ENCODE measurements at regions not wholly inside any gene's neighbourhood (a gene's known extent, or its start where the extent isn't known, plus 50 kb on each side); places are given as distances from the start of the nearest gene placed in this dataset.

DNA sequence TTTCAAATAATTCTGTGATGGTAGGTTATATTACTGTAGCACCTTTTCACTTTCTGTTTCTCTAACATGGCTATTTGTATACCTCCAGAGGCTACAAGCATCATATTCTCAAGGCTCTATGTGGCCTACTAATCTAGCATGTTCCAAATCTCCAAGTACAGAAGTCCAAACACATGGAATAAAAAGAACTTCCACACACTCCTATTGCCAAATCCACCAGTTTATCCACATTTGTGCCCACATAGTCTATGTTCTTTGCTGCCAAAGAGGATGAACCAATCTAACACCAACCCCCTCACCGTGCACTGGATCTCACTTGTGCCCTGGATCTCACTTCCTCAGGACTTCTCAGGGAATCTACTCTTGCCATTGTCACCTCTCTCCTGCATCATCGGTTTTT is 247.3 kb upstream of the RBBP8 start:
- TF ChIP-seq MXI1 (conservative IDR thresholded peaks at IDR 0.05; ENCODE audit: poor library complexity, severe bottlenecking), result no peak
- TF ChIP-seq EP300 (conservative IDR thresholded peaks at IDR 0.05; ENCODE audit: poor library complexity, severe bottlenecking), result no peak
- no peak for TF ChIP-seq CTCF (IDR thresholded peaks at IDR 0.05; ENCODE audit: poor library complexity, severe bottlenecking)
- TF ChIP-seq RAD21 (conservative IDR thresholded peaks at IDR 0.05), result no peak
- no peak for TF ChIP-seq POLR2AphosphoS5 (IDR thresholded peaks at IDR 0.05)
- TF ChIP-seq SMC3 (conservative IDR thresholded peaks at IDR 0.05; ENCODE audit: poor library complexity), result no peak
- no peak for TF ChIP-seq EZH2 (IDR thresholded peaks at IDR 0.05; ENCODE audit: borderline replicate concordance, insufficient read depth, low read length, poor library complexity, severe bottlenecking)
- no peak for TF ChIP-seq TAF1 (IDR thresholded peaks at IDR 0.05; ENCODE audit: low read depth)
- TF ChIP-seq, protein P1, sequence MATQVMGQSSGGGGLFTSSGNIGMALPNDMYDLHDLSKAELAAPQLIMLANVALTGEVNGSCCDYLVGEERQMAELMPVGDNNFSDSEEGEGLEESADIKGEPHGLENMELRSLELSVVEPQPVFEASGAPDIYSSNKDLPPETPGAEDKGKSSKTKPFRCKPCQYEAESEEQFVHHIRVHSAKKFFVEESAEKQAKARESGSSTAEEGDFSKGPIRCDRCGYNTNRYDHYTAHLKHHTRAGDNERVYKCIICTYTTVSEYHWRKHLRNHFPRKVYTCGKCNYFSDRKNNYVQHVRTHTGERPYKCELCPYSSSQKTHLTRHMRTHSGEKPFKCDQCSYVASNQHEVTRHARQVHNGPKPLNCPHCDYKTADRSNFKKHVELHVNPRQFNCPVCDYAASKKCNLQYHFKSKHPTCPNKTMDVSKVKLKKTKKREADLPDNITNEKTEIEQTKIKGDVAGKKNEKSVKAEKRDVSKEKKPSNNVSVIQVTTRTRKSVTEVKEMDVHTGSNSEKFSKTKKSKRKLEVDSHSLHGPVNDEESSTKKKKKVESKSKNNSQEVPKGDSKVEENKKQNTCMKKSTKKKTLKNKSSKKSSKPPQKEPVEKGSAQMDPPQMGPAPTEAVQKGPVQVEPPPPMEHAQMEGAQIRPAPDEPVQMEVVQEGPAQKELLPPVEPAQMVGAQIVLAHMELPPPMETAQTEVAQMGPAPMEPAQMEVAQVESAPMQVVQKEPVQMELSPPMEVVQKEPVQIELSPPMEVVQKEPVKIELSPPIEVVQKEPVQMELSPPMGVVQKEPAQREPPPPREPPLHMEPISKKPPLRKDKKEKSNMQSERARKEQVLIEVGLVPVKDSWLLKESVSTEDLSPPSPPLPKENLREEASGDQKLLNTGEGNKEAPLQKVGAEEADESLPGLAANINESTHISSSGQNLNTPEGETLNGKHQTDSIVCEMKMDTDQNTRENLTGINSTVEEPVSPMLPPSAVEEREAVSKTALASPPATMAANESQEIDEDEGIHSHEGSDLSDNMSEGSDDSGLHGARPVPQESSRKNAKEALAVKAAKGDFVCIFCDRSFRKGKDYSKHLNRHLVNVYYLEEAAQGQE (IDR thresholded peaks at IDR 0.05; ENCODE audit: borderline replicate concordance), result no peak
- no peaks in the 10 kb centered on the region for H3K79me2 ChIP-seq (replicated peaks; ENCODE audit: insufficient read depth, low read length)
- no peaks in the 10 kb centered on the region for H3K9me3 ChIP-seq (ENCODE audit: low read length)
- H3F3A ChIP-seq (ENCODE audit: insufficient read depth, low read length, poor library complexity, severe bottlenecking), result no peaks in the 10 kb centered on the region
- H2AFZ ChIP-seq (ENCODE audit: low read depth, low read length), result no peak overlapping the region
- no peaks in the 10 kb centered on the region for H3K9me2 ChIP-seq (ENCODE audit: insufficient read depth, low read length)
- H3K4me2 ChIP-seq (ENCODE audit: low read length), result no peak overlapping the region
- H3K4me3 ChIP-seq (ENCODE audit: low read length), result no peak overlapping the region
- no peaks in the 10 kb centered on the region for H4K20me1 ChIP-seq (ENCODE audit: insufficient read depth)
- no peaks in the 10 kb centered on the region for H3K36me3 ChIP-seq (ENCODE audit: insufficient read depth, low read length)
- no peak overlapping the region for H3K27ac ChIP-seq (ENCODE audit: low read length)
- H3K27me3 ChIP-seq (ENCODE audit: insufficient read depth, low read depth, low read length), result no peaks in the 10 kb centered on the region
- H3K9ac ChIP-seq (ENCODE audit: low read length), result no peak overlapping the region

DNA sequence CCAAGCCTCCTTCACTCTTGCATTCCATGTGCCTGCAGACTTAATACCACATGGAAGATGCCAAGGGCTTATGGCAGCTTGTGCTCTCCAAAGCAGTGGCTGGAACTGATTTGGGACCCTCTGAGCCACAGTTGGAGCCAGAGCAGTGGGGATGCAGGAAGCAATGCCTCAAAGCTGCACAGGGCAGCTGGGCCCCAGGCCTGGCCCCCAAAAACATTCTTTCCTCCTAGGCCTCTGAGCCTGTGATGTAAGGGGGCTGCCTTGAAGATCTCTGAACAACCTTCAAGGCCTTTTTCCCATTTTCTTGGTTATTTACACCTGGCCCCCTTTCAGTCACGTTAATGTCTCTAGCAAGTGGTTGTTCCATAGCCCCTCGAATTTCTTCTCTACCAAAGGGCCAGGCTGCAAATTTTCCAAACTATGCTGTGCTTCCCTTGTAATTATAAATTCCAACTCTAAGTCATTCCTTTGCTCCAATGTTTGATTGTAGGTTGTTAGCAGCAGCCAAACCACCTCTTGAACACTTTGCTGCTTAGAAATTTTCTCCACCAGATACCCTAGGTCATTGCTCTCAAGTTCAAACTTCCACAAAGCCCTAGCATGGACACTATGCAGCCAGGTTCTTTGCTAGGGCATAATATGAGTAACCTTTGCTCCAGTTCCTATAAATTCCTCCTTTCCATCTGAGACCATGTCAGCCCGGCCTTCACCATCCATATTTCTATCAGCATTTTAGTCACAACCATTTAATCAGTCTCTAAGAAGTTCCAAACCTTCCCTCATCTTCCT is 245.0 kb upstream of the RBBP8 start:
- no peaks in the 10 kb centered on the region for H3K36me3 ChIP-seq (ENCODE audit: insufficient read depth, low read length)
- no peaks in the 10 kb centered on the region for H3F3A ChIP-seq (ENCODE audit: insufficient read depth, low read length, poor library complexity, severe bottlenecking)
- H3K9me3 ChIP-seq (ENCODE audit: low read length), result no peaks in the 10 kb centered on the region
- H3K9ac ChIP-seq (ENCODE audit: low read length), result no peak overlapping the region
- no peaks in the 10 kb centered on the region for H3K9me2 ChIP-seq (ENCODE audit: insufficient read depth, low read length)
- H3K27me3 ChIP-seq (ENCODE audit: insufficient read depth, low read depth, low read length), result no peaks in the 10 kb centered on the region
- no peak overlapping the region for H2AFZ ChIP-seq (ENCODE audit: low read depth, low read length)
- H3K4me2 ChIP-seq (ENCODE audit: low read length), result no peak overlapping the region
- H3K79me2 ChIP-seq (replicated peaks; ENCODE audit: insufficient read depth, low read length), result no peaks in the 10 kb centered on the region
- no peak overlapping the region for H3K27ac ChIP-seq (ENCODE audit: low read length)
- no peak overlapping the region for H3K4me3 ChIP-seq (ENCODE audit: low read length)
- H4K20me1 ChIP-seq (ENCODE audit: insufficient read depth), result no peaks in the 10 kb centered on the region
- TF ChIP-seq SMC3 (conservative IDR thresholded peaks at IDR 0.05; ENCODE audit: poor library complexity) (no peak), TAF1 (IDR thresholded peaks at IDR 0.05; ENCODE audit: low read depth) (no peak), EP300 (conservative IDR thresholded peaks at IDR 0.05; ENCODE audit: poor library complexity, severe bottlenecking) (no peak), EZH2 (IDR thresholded peaks at IDR 0.05; ENCODE audit: borderline replicate concordance, insufficient read depth, low read length, poor library complexity, severe bottlenecking) (no peak), POLR2AphosphoS5 (IDR thresholded peaks at IDR 0.05) (no peak), RAD21 (conservative IDR thresholded peaks at IDR 0.05) (no peak), CTCF (IDR thresholded peaks at IDR 0.05; ENCODE audit: poor library complexity, severe bottlenecking) (no peak), MXI1 (conservative IDR thresholded peaks at IDR 0.05; ENCODE audit: poor library complexity, severe bottlenecking) (no peak)
- TF ChIP-seq, protein P1 (IDR thresholded peaks at IDR 0.05; ENCODE audit: borderline replicate concordance), result no peak

All from neural cell (in vitro differentiated cells).